ENCODE measurements at regions not wholly inside any gene's neighbourhood (a gene's known extent, or its start where the extent isn't known, plus 50 kb on each side); places are given as distances from the start of the nearest gene placed in this dataset.
"Not testable (repeated sequence)": the region's sequence is repeated elsewhere in the genome, so short reads cannot be mapped to it uniquely, and the experiment has no call there.

DNA sequence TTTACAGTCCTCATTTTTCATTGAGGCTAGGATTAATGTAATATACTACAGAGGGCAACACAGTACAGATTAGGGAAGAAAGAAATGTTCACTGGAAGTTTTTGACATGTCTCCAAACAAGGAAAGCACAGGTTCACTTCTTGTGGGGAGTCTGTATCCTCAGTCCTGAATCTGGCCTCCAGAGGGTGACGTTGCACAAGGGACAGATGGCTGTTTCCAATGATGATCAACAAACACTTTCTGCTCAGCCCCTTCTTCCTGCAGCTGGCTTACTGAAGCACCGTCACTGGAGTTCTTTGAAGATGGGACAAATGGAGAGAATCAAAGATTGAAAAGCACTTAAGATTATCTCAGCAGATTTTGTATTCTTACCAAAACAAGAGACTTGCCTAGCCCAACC, 123.3 kb upstream of the OR4E1 start:
- TF ChIP-seq, protein P1, sequence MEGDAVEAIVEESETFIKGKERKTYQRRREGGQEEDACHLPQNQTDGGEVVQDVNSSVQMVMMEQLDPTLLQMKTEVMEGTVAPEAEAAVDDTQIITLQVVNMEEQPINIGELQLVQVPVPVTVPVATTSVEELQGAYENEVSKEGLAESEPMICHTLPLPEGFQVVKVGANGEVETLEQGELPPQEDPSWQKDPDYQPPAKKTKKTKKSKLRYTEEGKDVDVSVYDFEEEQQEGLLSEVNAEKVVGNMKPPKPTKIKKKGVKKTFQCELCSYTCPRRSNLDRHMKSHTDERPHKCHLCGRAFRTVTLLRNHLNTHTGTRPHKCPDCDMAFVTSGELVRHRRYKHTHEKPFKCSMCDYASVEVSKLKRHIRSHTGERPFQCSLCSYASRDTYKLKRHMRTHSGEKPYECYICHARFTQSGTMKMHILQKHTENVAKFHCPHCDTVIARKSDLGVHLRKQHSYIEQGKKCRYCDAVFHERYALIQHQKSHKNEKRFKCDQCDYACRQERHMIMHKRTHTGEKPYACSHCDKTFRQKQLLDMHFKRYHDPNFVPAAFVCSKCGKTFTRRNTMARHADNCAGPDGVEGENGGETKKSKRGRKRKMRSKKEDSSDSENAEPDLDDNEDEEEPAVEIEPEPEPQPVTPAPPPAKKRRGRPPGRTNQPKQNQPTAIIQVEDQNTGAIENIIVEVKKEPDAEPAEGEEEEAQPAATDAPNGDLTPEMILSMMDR (IDR thresholded peaks at IDR 0.05; ENCODE audit: low read depth, low read length): no peak
- DNase-seq: no peak
- no peak overlapping the region for H3K27ac ChIP-seq

DNA sequence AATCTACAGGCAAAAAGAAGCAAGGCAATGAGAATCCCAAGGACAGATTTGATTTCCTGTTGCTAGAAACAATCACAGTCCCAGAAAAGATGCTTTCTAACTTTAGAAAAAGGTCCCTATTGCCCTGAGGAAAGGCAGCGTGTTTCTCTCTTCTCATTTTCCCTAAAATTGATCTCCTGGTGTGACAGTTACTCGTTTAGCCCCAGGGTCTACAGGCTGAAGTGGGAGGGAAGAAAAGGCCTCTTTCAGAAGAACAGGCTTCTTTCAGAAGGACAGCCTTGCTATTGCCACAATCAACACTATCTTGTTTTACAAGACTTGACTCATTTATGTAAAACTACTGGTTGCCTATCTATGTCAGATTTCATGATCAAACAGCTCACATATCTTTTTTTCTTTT, 121.8 kb upstream of the OR4E1 start:
- H3K36me3 ChIP-seq: no peaks in the 10 kb centered on the region
- H3K4me3 ChIP-seq (ENCODE audit: low read depth, low read length): no peak overlapping the region
- H3K27me3 ChIP-seq (ENCODE audit: insufficient read depth, low read depth, severe bottlenecking): peaks cover 26% of the 10 kb centered on the region
- no peak overlapping the region for H3K27ac ChIP-seq
- no peaks in the 10 kb centered on the region for H3K9me3 ChIP-seq (ENCODE audit: severe bottlenecking)
- TF ChIP-seq, protein P1 (IDR thresholded peaks at IDR 0.05; ENCODE audit: low read depth, low read length): no peak
- no peak for DNase-seq

More for the DNA sequence above, 123.3 kb upstream of the OR4E1 start:
- H3K36me3 ChIP-seq: no peaks in the 10 kb centered on the region
- no peak overlapping the region for H3K4me3 ChIP-seq (ENCODE audit: low read depth, low read length)
- H3K9me3 ChIP-seq (ENCODE audit: severe bottlenecking): no peaks in the 10 kb centered on the region
- H3K27me3 ChIP-seq (ENCODE audit: insufficient read depth, low read depth, severe bottlenecking): peaks cover 26% of the 10 kb centered on the region

DNA sequence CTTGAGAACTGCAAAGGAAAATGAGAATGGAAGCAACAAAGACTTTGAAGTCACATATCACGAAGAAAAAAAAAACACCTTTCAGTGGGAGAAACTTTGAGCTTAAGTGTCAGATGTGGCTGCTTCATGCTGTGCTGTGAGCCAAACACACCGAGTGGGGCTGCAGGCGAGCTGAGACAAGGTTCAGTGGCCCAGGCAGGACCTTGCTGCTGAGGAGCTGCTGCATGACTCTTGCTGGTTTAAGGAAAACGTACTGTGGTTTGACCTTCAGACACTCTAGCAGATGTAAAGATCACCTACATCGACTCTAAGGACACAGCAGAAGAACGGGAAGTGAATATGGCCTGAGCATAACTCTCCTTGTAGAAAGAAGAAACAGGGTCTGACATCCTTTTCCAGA, 118.1 kb upstream of the OR4E1 start:
- DNase-seq: no peak
- no peak overlapping the region for H3K27ac ChIP-seq
- H3K36me3 ChIP-seq: no peaks in the 10 kb centered on the region
- no peak overlapping the region for H3K4me3 ChIP-seq (ENCODE audit: low read depth, low read length)
- TF ChIP-seq, protein P1 (IDR thresholded peaks at IDR 0.05; ENCODE audit: low read depth, low read length): no peak
- H3K9me3 ChIP-seq (ENCODE audit: severe bottlenecking): no peaks in the 10 kb centered on the region
- H3K27me3 ChIP-seq (ENCODE audit: insufficient read depth, low read depth, severe bottlenecking): peaks cover 8% of the 10 kb centered on the region

DNA sequence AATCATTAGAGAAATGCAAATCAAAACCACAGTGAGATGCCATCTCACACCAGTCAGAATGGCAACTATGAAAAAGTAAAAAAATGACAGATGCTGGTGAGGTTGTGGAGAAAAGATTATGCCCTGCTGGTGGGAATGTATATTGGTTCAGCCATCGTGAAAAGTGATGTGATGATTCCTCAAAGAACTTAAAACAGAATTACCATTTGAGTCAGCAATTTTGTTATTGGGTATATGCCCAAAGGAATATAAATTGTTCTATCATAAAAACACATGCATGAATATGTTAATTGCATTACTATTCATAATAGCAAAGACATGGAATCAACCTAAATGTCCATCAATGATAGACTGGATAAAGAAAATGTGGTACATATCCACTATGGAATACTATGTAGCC, 115.1 kb upstream of the OR4E1 start:
- H3K36me3 ChIP-seq; H3K9me3 ChIP-seq (ENCODE audit: severe bottlenecking); H3K4me3 ChIP-seq (ENCODE audit: low read depth, low read length); DNase-seq; H3K27ac ChIP-seq: not testable (repeated sequence)
- peaks cover 23% of the 10 kb centered on the region for H3K27me3 ChIP-seq (ENCODE audit: insufficient read depth, low read depth, severe bottlenecking)

DNA sequence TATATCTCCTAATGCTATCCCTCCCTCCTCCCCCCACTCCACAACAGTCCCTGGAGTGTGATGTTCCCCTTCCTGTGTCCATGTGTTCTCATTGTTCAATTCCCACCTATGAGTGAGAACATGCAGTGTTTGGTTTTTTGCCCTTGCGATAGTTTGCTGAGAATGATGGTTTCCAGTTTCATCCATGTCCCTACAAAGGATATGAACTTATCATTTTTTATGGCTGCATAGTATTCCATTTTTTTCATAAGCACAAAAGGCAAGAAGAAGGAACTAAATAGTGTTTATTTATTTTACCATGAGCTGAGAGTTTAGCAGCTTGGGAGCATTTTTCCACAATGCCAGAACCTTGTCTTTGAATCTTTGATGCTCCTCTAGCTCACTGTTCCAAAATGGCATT, 113.6 kb upstream of the OR4E1 start:
- not testable (repeated sequence) for H3K4me3 ChIP-seq (ENCODE audit: low read depth, low read length); H3K36me3 ChIP-seq; H3K27ac ChIP-seq; H3K9me3 ChIP-seq (ENCODE audit: severe bottlenecking); DNase-seq
- H3K27me3 ChIP-seq (ENCODE audit: insufficient read depth, low read depth, severe bottlenecking): peaks cover 31% of the 10 kb centered on the region

DNA sequence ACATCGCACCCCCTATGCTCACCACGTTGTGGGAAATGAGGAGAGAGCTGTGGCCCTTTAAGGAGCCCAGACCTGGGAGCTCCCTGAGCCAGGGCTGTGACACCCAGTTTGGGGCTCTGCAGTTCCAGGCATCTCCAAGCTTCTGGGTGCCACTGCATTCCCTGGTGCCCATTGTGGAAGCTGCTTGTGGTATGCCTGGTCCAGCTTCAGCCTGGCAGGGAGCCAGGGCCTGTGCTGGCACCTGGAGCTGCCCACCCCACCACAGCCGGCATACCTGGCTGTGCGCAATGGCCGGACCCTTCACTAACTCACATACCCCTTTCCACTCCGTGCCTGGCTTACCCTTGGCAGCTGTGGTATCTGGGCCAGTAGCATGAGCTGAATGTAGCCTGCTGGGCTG, 107.9 kb upstream of the OR4E1 start:
- TF ChIP-seq, protein P1 (IDR thresholded peaks at IDR 0.05; ENCODE audit: low read depth, low read length): no peak
- no peak for DNase-seq
- Histone ChIP-seq H3K9me3 (ENCODE audit: severe bottlenecking) (no peaks in the 10 kb centered on the region), H3K36me3 (no peaks in the 10 kb centered on the region), H3K27me3 (ENCODE audit: insufficient read depth, low read depth, severe bottlenecking) (peaks cover 69% of the 10 kb centered on the region), H3K4me3 (ENCODE audit: low read depth, low read length) (no peak overlapping the region), H3K27ac (no peak overlapping the region)

DNA sequence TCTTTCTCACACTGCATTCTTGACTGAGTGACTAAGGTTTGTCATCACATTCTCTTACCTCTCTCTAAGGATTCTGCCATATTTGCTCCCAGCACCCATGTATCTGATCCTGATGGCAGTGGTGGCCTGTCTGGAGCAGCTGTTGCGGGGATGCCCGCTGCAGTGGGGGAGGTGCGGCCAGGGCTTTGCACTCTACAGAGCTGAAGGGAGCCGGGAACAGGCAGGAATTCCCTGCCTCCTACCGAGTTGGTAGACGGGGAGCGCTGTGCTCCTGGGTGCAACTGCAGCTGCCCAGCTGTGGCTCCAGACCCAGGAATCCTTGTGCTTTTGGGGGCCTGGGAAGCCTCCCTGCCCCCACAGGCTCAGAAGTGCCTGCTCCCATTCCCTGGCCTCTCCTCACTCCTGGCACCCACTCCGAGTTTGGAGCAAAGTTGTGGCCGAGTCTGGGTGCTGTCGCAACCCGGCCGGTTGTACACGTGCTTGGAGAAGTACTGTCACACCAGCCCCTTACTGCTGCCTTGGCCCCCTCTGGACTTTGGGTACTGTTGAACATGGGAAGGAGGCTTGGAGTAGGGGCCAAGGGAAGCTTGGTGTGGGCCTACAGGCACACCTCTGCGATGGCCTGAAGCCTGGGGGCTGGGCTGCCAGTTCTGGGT, 106.9 kb upstream of the OR4E1 start:
- no peak for DNase-seq
- Histone ChIP-seq H3K27me3 (ENCODE audit: insufficient read depth, low read depth, severe bottlenecking) (peaks cover 74% of the 10 kb centered on the region), H3K4me3 (ENCODE audit: low read depth, low read length) (no peak overlapping the region), H3K36me3 (no peaks in the 10 kb centered on the region), H3K9me3 (ENCODE audit: severe bottlenecking) (no peaks in the 10 kb centered on the region), H3K27ac (no peak overlapping the region)
- TF ChIP-seq, protein P1 (IDR thresholded peaks at IDR 0.05; ENCODE audit: low read depth, low read length): no peak
